ENCODE measurements at regions not wholly inside any gene's neighbourhood (a gene's known extent, or its start where the extent isn't known, plus 50 kb on each side); places are given as distances from the start of the nearest gene placed in this dataset.
A peak's percentile ranks its signal among the peaks of the same experiment; 100 is the strongest.

- Mint-ChIP-seq H3K36me3 (ENCODE audit: low read depth) (peaks cover 2% of the 10 kb centered on the region), H3K27me3 (ENCODE audit: low read depth) (peaks cover 3% of the 10 kb centered on the region), H3K4me3 (no peak overlapping the region), H3K4me1 (ENCODE audit: low read depth) (peaks cover 5% of the 10 kb centered on the region), H3K9me3 (ENCODE audit: insufficient read depth) (peaks cover 10% of the 10 kb centered on the region), H3K27ac (peak overlapping the region; percentile 15)
- DNase-seq, result no peak
- ChIA-PET CTCF (no interaction called here), POLR2A (no interaction called here)
- ATAC-seq, result no peak
These were observed 190.4 kb upstream of the IER5L start for GRCh38 chr9:129368444-129368978.

- Mint-ChIP-seq H3K4me3 (no peak overlapping the region), H3K27me3 (ENCODE audit: low read depth) (peaks cover 3% of the 10 kb centered on the region), H3K9me3 (ENCODE audit: insufficient read depth) (peaks cover 10% of the 10 kb centered on the region), H3K4me1 (ENCODE audit: low read depth) (peaks cover 5% of the 10 kb centered on the region), H3K36me3 (ENCODE audit: low read depth) (peaks cover 2% of the 10 kb centered on the region), H3K27ac (no peak overlapping the region)
- CTCF ChIA-PET, result no interaction called here
- ATAC-seq (no peak), DNase-seq (no peak)
- POLR2A ChIA-PET, result no interaction called here
These were observed 189.2 kb upstream of the IER5L start for GRCh38 chr9:129367287-129367686.

GRCh38 chr9:129365196-129365595 is 187.1 kb upstream of the IER5L start:
- H3K4me1 Mint-ChIP-seq (ENCODE audit: low read depth), result peaks cover 5% of the 10 kb centered on the region
- H3K27me3 Mint-ChIP-seq (ENCODE audit: low read depth), result peaks cover 3% of the 10 kb centered on the region
- ChIA-PET CTCF (no interaction called here), POLR2A (no interaction called here)
- ATAC-seq (no peak), DNase-seq (no peak)
- H3K36me3 Mint-ChIP-seq (ENCODE audit: low read depth), result peaks cover 2% of the 10 kb centered on the region
- peaks cover 7% of the 10 kb centered on the region for H3K9me3 Mint-ChIP-seq (ENCODE audit: insufficient read depth)
- no peak overlapping the region for H3K27ac Mint-ChIP-seq
- no peak overlapping the region for H3K4me3 Mint-ChIP-seq

GRCh38 chr9:129363216-129363873 is 185.3 kb upstream of the IER5L start:
- Mint-ChIP-seq H3K27ac (no peak overlapping the region), H3K36me3 (ENCODE audit: low read depth) (no peaks in the 10 kb centered on the region), H3K4me1 (ENCODE audit: low read depth) (no peaks in the 10 kb centered on the region), H3K4me3 (no peak overlapping the region), H3K27me3 (ENCODE audit: low read depth) (peaks cover 3% of the 10 kb centered on the region), H3K9me3 (ENCODE audit: insufficient read depth) (no peaks in the 10 kb centered on the region)
- POLR2A ChIA-PET, result no interaction called here
- DNase-seq (no peak), ATAC-seq (no peak)
- CTCF ChIA-PET, result no interaction called here

- Mint-ChIP-seq H3K27me3 (ENCODE audit: low read depth) (peaks cover 3% of the 10 kb centered on the region), H3K36me3 (ENCODE audit: low read depth) (no peaks in the 10 kb centered on the region), H3K4me1 (ENCODE audit: low read depth) (no peaks in the 10 kb centered on the region), H3K4me3 (no peak overlapping the region), H3K9me3 (ENCODE audit: insufficient read depth) (no peaks in the 10 kb centered on the region), H3K27ac (no peak overlapping the region)
- ChIA-PET POLR2A (interaction anchor here (0.6 kb wide), 1 partner anchor 521 kb away, joined by 4 read pairs; no protein-coding TSS in a partner anchor), CTCF (no interaction called here)
- DNase-seq (no peak), ATAC-seq (no peak)
These were observed 184.4 kb upstream of the IER5L start for GRCh38 chr9:129362287-129363000.

- ChIA-PET POLR2A (no interaction called here), CTCF (no interaction called here)
- H3K27ac Mint-ChIP-seq, result no peak overlapping the region
- H3K4me1 Mint-ChIP-seq (ENCODE audit: low read depth), result no peaks in the 10 kb centered on the region
- no peaks in the 10 kb centered on the region for H3K36me3 Mint-ChIP-seq (ENCODE audit: low read depth)
- DNase-seq (no peak), ATAC-seq (no peak)
- peaks cover 3% of the 10 kb centered on the region for H3K27me3 Mint-ChIP-seq (ENCODE audit: low read depth)
- H3K9me3 Mint-ChIP-seq (ENCODE audit: insufficient read depth), result no peaks in the 10 kb centered on the region
- H3K4me3 Mint-ChIP-seq, result no peak overlapping the region
These were observed 183.1 kb upstream of the IER5L start for GRCh38 chr9:129361196-129361595.

GRCh38 chr9:129359916-129360536 is 182.0 kb upstream of the IER5L start:
- CTCF ChIA-PET, result interaction anchor here (1.5 kb wide), 1 partner anchor 39 kb away, joined by 3 read pairs; no protein-coding TSS in a partner anchor
- Mint-ChIP-seq H3K4me1 (ENCODE audit: low read depth) (no peaks in the 10 kb centered on the region), H3K27me3 (ENCODE audit: low read depth) (peaks cover 4% of the 10 kb centered on the region), H3K36me3 (ENCODE audit: low read depth) (no peaks in the 10 kb centered on the region), H3K9me3 (ENCODE audit: insufficient read depth) (peaks cover 5% of the 10 kb centered on the region), H3K27ac (no peak overlapping the region), H3K4me3 (no peak overlapping the region)
- POLR2A ChIA-PET, result no interaction called here
- ATAC-seq, result no peak
- no peak for DNase-seq

- Mint-ChIP-seq H3K36me3 (ENCODE audit: low read depth) (no peaks in the 10 kb centered on the region), H3K27me3 (ENCODE audit: low read depth) (peaks cover 2% of the 10 kb centered on the region), H3K27ac (no peak overlapping the region), H3K4me1 (ENCODE audit: low read depth) (no peaks in the 10 kb centered on the region), H3K4me3 (no peak overlapping the region), H3K9me3 (ENCODE audit: insufficient read depth) (peaks cover 5% of the 10 kb centered on the region)
- ChIA-PET CTCF (interaction anchor here (1.5 to 1.6 kb wide), 2 partner anchors 39 to 216 kb away, joined by 3 to 8 read pairs; no protein-coding TSS in a partner anchor), POLR2A (no interaction called here)
- DNase-seq (no peak), ATAC-seq (no peak)
These were observed 181.2 kb upstream of the IER5L start for GRCh38 chr9:129359162-129359811.

GRCh38 chr9:129358621-129359154 is 180.6 kb upstream of the IER5L start:
- Mint-ChIP-seq H3K9me3 (ENCODE audit: insufficient read depth) (peaks cover 5% of the 10 kb centered on the region), H3K27me3 (ENCODE audit: low read depth) (peaks cover 2% of the 10 kb centered on the region), H3K4me3 (no peak overlapping the region), H3K27ac (no peak overlapping the region), H3K4me1 (ENCODE audit: low read depth) (no peaks in the 10 kb centered on the region), H3K36me3 (ENCODE audit: low read depth) (no peaks in the 10 kb centered on the region)
- CTCF ChIA-PET, result interaction anchor here (1.6 kb wide), 1 partner anchor 216 kb away, joined by 8 read pairs; no protein-coding TSS in a partner anchor
- POLR2A ChIA-PET, result no interaction called here
- DNase-seq, result no peak
- ATAC-seq, result no peak

GRCh38 chr9:129357773-129358245 is 179.7 kb upstream of the IER5L start:
- Mint-ChIP-seq H3K4me1 (ENCODE audit: low read depth) (no peaks in the 10 kb centered on the region), H3K27me3 (ENCODE audit: low read depth) (peaks cover 2% of the 10 kb centered on the region), H3K4me3 (no peak overlapping the region), H3K36me3 (ENCODE audit: low read depth) (no peaks in the 10 kb centered on the region), H3K9me3 (ENCODE audit: insufficient read depth) (peaks cover 5% of the 10 kb centered on the region), H3K27ac (no peak overlapping the region)
- ATAC-seq (no peak), DNase-seq (no peak)
- ChIA-PET CTCF (interaction anchor here (1.1 kb wide), 1 partner anchor 98 kb away, joined by 3 read pairs; no protein-coding TSS in a partner anchor), POLR2A (interaction anchor here (0.6 kb wide), 1 partner anchor 11 kb away, joined by 4 read pairs; no protein-coding TSS in a partner anchor)

Measured in activated CD8-positive, alpha-beta T cell treated with anti-CD3 and anti-CD28 coated beads, Interleukin-2, amount 10 ng/mL, durations not matched to agents 7 days and 5 days (primary cell).